ENCODE measurements at regions not wholly inside any gene's neighbourhood (a gene's known extent, or its start where the extent isn't known, plus 50 kb on each side); places are given as distances from the start of the nearest gene placed in this dataset.

GRCh38 chr4:67120369-67120768, 424.9 kb downstream of the CENPC start:
- peaks cover 1% of the 10 kb centered on the region for H3K4me1 Mint-ChIP-seq (ENCODE audit: low read depth, unreplicated experiment)
- H3K4me3 Mint-ChIP-seq (ENCODE audit: unreplicated experiment): no peak overlapping the region
- no peaks in the 10 kb centered on the region for H3K36me3 Mint-ChIP-seq (ENCODE audit: unreplicated experiment)
- H3K27ac Mint-ChIP-seq (ENCODE audit: unreplicated experiment): no peak overlapping the region
- H3K27me3 Mint-ChIP-seq (ENCODE audit: unreplicated experiment): peaks cover 2% of the 10 kb centered on the region
- no peak for DNase-seq
- peaks cover 6% of the 10 kb centered on the region for H3K9me3 Mint-ChIP-seq (ENCODE audit: unreplicated experiment)
- no peak for TF ChIP-seq CTCF (IDR thresholded peaks at IDR 0.05; ENCODE audit: partially characterized antibody, unreplicated experiment)

DNA sequence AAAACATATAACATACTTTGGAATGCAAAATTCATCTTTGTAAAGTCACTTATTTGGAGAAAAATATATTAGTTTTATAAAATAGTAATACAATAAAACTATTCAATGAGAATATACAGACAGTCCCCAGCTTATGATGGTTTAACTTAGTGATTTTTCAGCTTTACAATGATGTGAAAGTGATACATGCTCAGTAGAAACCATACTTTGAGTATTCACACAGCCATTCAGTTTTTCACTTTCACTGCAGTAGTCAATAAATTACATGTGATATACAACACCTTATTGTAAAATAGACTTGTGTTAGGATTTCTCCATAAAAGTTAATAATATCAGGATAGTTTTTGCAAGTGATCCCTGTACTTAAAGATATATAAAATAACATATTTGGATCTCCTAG, 436.0 kb downstream of the CENPC start:
- Mint-ChIP-seq H3K9me3 (ENCODE audit: unreplicated experiment) (peaks cover 8% of the 10 kb centered on the region), H3K27ac (ENCODE audit: unreplicated experiment) (no peak overlapping the region), H3K36me3 (ENCODE audit: unreplicated experiment) (no peaks in the 10 kb centered on the region), H3K27me3 (ENCODE audit: unreplicated experiment) (peaks cover 4% of the 10 kb centered on the region), H3K4me3 (ENCODE audit: unreplicated experiment) (no peak overlapping the region), H3K4me1 (ENCODE audit: low read depth, unreplicated experiment) (peaks cover 24% of the 10 kb centered on the region)
- DNase-seq: no peak
- no peak for TF ChIP-seq CTCF (IDR thresholded peaks at IDR 0.05; ENCODE audit: partially characterized antibody, unreplicated experiment)

DNA sequence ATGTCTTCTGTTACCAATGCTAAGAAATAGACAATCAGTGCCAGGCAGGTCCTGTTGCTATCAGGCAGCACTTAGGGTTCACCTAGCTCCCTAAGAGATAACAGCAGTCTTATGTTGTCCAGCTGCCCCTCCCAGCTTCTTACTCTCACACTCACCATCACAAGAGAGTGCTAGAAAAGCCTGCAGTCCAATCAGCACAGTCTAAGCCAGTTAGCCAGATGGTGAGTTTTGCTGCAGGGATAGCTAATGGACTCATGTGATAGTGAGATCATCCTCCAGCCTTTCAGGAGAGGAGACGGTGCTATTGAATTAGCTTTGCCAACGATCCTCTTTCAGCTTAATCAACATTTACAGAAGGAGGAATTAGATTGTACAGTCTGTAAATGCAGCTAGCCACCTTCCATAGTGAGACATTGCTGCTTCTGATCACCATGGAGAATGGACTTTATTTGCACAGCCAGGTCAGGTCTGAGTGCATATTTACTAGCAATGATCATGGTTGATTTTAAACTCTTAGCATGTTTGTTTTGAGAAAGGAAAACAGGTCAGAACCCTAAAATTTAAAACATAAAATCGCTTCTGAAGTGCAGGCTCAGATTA, 438.3 kb downstream of the CENPC start:
- DNase-seq: peak; percentile 61

GRCh38 chr4:67104145-67104544, 441.2 kb downstream of the CENPC start:
- TF ChIP-seq CTCF (IDR thresholded peaks at IDR 0.05; ENCODE audit: partially characterized antibody, unreplicated experiment): no peak
- Mint-ChIP-seq H3K27me3 (ENCODE audit: unreplicated experiment) (peaks cover 4% of the 10 kb centered on the region), H3K9me3 (ENCODE audit: unreplicated experiment) (peaks cover 8% of the 10 kb centered on the region), H3K27ac (ENCODE audit: unreplicated experiment) (peak overlapping the region; percentile 98), H3K4me1 (ENCODE audit: low read depth, unreplicated experiment) (peaks cover 45% of the 10 kb centered on the region), H3K36me3 (ENCODE audit: unreplicated experiment) (no peaks in the 10 kb centered on the region), H3K4me3 (ENCODE audit: unreplicated experiment) (peak overlapping the region; percentile 73)
- no peak for DNase-seq

More for the DNA sequence above, 438.3 kb downstream of the CENPC start:
- no peak for TF ChIP-seq CTCF (IDR thresholded peaks at IDR 0.05; ENCODE audit: partially characterized antibody, unreplicated experiment)
- peaks cover 4% of the 10 kb centered on the region for H3K27me3 Mint-ChIP-seq (ENCODE audit: unreplicated experiment)
- H3K4me1 Mint-ChIP-seq (ENCODE audit: low read depth, unreplicated experiment): peaks cover 40% of the 10 kb centered on the region
- peak overlapping the region; percentile 99 for H3K27ac Mint-ChIP-seq (ENCODE audit: unreplicated experiment)
- peaks cover 8% of the 10 kb centered on the region for H3K9me3 Mint-ChIP-seq (ENCODE audit: unreplicated experiment)
- H3K4me3 Mint-ChIP-seq (ENCODE audit: unreplicated experiment): peak overlapping the region; percentile 63
- H3K36me3 Mint-ChIP-seq (ENCODE audit: unreplicated experiment): no peaks in the 10 kb centered on the region

DNA sequence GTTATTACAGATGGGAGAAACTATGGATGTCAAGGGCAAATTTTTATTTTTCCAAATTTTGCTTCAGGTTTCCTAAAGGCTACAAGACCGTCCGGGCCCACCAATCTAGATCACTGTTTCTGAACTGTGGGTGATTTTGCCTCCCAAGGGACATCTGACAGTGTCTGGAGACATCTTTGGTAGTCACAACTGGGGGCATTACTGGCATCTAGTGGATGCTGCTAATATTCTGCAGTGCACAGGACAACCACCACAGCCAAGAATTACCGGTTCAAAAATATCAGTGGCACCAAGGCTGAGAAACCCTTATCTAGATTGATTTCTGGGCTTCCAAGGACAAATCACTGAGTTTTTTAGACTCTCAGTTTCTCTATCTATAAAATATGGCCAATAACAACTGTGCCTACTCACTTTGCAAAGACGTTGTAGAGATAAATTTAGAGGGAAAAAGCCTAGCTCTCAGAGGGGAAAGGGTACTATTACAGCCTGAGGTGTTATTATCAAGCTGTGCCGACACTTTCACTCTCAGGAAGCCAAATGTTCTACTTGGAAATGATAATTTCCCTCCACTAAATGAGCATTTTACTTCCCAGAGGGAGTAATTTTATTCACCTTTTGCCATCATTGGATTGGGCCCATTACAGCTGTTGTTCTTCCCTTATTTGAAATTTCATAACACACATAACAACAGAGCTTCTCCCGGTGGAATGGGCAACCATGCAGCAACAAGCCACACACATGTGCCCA, 442.1 kb downstream of the CENPC start:
- peaks cover 8% of the 10 kb centered on the region for H3K9me3 Mint-ChIP-seq (ENCODE audit: unreplicated experiment)
- peak overlapping the region; percentile 39 for H3K4me3 Mint-ChIP-seq (ENCODE audit: unreplicated experiment)
- peak overlapping the region; percentile 98 for H3K27ac Mint-ChIP-seq (ENCODE audit: unreplicated experiment)
- peaks cover 4% of the 10 kb centered on the region for H3K27me3 Mint-ChIP-seq (ENCODE audit: unreplicated experiment)
- DNase-seq: no peak
- peaks cover 45% of the 10 kb centered on the region for H3K4me1 Mint-ChIP-seq (ENCODE audit: low read depth, unreplicated experiment)
- H3K36me3 Mint-ChIP-seq (ENCODE audit: unreplicated experiment): no peaks in the 10 kb centered on the region
- no peak for TF ChIP-seq CTCF (IDR thresholded peaks at IDR 0.05; ENCODE audit: partially characterized antibody, unreplicated experiment)
